NB4 (cell line): ENCODE measurements at regions not wholly inside any gene's neighbourhood (a gene's known extent, or its start where the extent isn't known, plus 50 kb on each side); places are given as distances from the start of the nearest gene placed in this dataset.

ENCODE experiments used
- CTCF ChIP-seq: IDR thresholded peaks from one replicate; pipeline ENCODE4 v1.5.1; 2012; ENCODE audit warnings: low read depth, low read length
- MAX ChIP-seq: IDR thresholded peaks from 2 replicates; pipeline ENCODE4 v1.6.1; 2011; ENCODE audit warnings: low read depth, low read length
- POLR2A ChIP-seq: IDR thresholded peaks from 2 replicates; pipeline ENCODE4 v1.6.1; 2011; ENCODE audit warnings: mild to moderate bottlenecking; ENCODE audit not compliant: insufficient read length; ENCODE audit errors: extremely low read depth

GRCh38 chr11:95547976-95548375 is 241.6 kb downstream of the FAM76B start:
- TF ChIP-seq POLR2A (no peak), CTCF (no peak), MAX (no peak)
